GM13977 (cell line): ENCODE measurements at regions not wholly inside any gene's neighbourhood (a gene's known extent, or its start where the extent isn't known, plus 50 kb on each side); places are given as distances from the start of the nearest gene placed in this dataset.

Source experiments
- DNase-seq: peaks from one replicate; pipeline ENCODE4 v3.0.0; 2012; ENCODE audit warnings: low spot score
- CTCF ChIP-seq: IDR thresholded peaks from 2 replicates; pipeline ENCODE4 v1.5.1; 2012; ENCODE audit warnings: mild to moderate bottlenecking, control low read depth; ENCODE audit not compliant: insufficient read depth; ENCODE audit errors: extremely low read depth, missing control alignments
- in situ Hi-C: fragments of 300-500 bp; cut with MboI; formaldehyde crosslinking; loops from one replicate; pipeline ENCODE4 v1.12.0; 2022; ENCODE audit warnings: low sequenced_read_pairs, low pct_unique_long_range_greater_than_20kb, mixed read lengths, inconsistent platforms; ENCODE audit not compliant: unreplicated experiment

DNA sequence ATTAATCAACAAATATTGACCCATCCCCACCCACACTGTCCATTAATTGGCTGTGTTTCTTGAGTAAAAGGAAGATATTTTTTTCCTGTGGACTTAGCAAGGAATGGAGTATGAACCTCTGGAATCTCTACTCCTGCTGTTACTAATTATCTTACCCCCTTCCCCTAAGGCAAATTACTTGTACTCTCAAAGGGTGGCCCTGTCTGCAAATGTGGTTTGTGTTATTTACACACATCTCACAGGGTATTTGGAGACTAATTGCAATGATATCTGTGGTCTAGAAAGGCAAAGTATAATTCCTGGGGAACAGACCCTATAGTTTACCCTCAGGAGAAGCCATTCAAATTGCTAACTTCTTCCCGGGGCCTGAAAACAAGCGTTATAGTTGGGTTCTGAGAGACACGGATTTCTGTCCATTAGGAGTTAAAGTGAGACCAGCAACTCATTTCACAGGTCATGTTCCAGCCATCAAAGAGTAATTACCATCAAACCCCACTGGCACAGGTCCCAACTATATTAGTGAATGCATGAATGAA is 133.0 kb upstream of the RASGEF1B start:
- in situ Hi-C loops: no loop called here
- no peak for DNase-seq

GRCh38 chr4:81602854-81603253 is 131.1 kb upstream of the RASGEF1B start:
- no peak for DNase-seq
- no peak for TF ChIP-seq CTCF
- in situ Hi-C loops: no loop called here

More for the DNA sequence above, 133.0 kb upstream of the RASGEF1B start:
- TF ChIP-seq CTCF: no peak

DNA sequence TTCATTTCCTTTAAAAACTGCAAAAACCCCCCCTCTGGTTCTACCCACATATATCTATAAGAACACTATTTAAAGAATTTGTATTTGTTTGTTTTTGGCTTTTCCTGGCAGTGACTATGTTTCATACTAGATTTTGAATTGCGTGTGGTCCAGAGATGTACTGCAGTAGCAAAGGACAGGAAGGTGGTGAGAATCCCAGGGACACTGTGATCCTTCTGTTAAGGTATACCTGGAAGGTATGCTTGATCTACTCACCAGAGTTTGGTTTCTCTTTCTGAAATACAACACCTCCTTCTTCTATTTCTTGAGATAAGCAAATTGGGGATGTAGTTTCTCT is 129.6 kb upstream of the RASGEF1B start:
- no peak for DNase-seq
- in situ Hi-C loops: no loop called here
- TF ChIP-seq CTCF: no peak

- in situ Hi-C loops: no loop called here
- DNase-seq: no peak
- TF ChIP-seq CTCF: no peak
Measured at GRCh38 chr4:81600520-81601357, 129.0 kb upstream of the RASGEF1B start.

DNA sequence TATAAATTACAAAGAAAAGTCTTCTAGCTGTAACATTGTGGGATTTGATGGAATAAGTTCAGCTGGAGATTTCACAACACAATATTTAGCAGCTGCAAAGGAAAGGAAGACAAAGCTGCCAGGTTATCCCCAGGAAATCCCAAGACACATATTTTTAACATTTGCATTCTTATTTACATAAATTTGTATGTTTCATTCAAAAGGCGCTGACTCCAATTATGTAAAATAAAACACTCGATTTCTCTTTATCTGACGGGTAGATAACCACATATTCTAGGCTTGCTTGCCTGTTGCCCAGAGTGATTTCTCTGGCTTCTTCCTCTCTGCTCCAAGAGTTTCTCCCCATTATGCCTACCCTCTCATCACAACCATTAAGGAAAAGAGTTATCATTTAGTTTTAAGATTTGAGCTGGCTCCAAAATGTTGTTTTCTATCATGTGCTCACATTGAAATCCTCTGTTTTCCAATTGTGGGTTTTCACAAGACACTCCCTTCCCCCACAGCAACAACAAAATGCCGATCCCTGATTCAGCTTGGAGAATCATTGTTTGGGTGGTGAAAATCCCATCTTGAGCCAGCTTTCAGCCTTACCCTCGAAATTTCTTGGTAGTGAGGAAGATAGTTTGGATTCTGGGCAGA is 128.2 kb upstream of the RASGEF1B start:
- TF ChIP-seq CTCF: no peak
- in situ Hi-C loops: no loop called here
- DNase-seq: no peak

- TF ChIP-seq CTCF: no peak
- no peak for DNase-seq
- in situ Hi-C loops: no loop called here
Measured at GRCh38 chr4:81595798-81596610, 124.3 kb upstream of the RASGEF1B start.
